ENCODE measurements at regions not wholly inside any gene's neighbourhood (a gene's known extent, or its start where the extent isn't known, plus 50 kb on each side); places are given as distances from the start of the nearest gene placed in this dataset.

- H3K79me2 ChIP-seq (replicated peaks; ENCODE audit: insufficient read depth, low read length), result no peaks in the 10 kb centered on the region
- no peaks in the 10 kb centered on the region for H4K20me1 ChIP-seq (ENCODE audit: insufficient read depth)
- no peak overlapping the region for H3K4me3 ChIP-seq (ENCODE audit: low read length)
- no peak overlapping the region for H3K9ac ChIP-seq (ENCODE audit: low read length)
- no peaks in the 10 kb centered on the region for H3K36me3 ChIP-seq (ENCODE audit: insufficient read depth, low read length)
- no peak overlapping the region for H2AFZ ChIP-seq (ENCODE audit: low read depth, low read length)
- no peaks in the 10 kb centered on the region for H3K9me3 ChIP-seq (ENCODE audit: low read length)
- no peak overlapping the region for H3K4me2 ChIP-seq (ENCODE audit: low read length)
- H3K9me2 ChIP-seq (ENCODE audit: insufficient read depth, low read length), result no peaks in the 10 kb centered on the region
- TF ChIP-seq EZH2 (IDR thresholded peaks at IDR 0.05; ENCODE audit: borderline replicate concordance, insufficient read depth, low read length, poor library complexity, severe bottlenecking) (no peak), REST (IDR thresholded peaks at IDR 0.05; ENCODE audit: borderline replicate concordance) (no peak), TAF1 (IDR thresholded peaks at IDR 0.05; ENCODE audit: low read depth) (no peak), EP300 (conservative IDR thresholded peaks at IDR 0.05; ENCODE audit: poor library complexity, severe bottlenecking) (no peak), RAD21 (conservative IDR thresholded peaks at IDR 0.05) (no peak), CTCF (IDR thresholded peaks at IDR 0.05; ENCODE audit: poor library complexity, severe bottlenecking) (no peak), MXI1 (conservative IDR thresholded peaks at IDR 0.05; ENCODE audit: poor library complexity, severe bottlenecking) (no peak), POLR2AphosphoS5 (IDR thresholded peaks at IDR 0.05) (no peak), SMC3 (conservative IDR thresholded peaks at IDR 0.05; ENCODE audit: poor library complexity) (no peak)
- no peak overlapping the region for H3K27ac ChIP-seq (ENCODE audit: low read length)
- H3K27me3 ChIP-seq (ENCODE audit: insufficient read depth, low read depth, low read length), result peaks cover 35% of the 10 kb centered on the region
- no peaks in the 10 kb centered on the region for H3F3A ChIP-seq (ENCODE audit: insufficient read depth, low read length, poor library complexity, severe bottlenecking)
Measured at GRCh38 chr5:154614595-154614994, 136.6 kb upstream of the HAND1 start.

- TF ChIP-seq POLR2AphosphoS5 (IDR thresholded peaks at IDR 0.05), result no peak
- no peak for TF ChIP-seq SMC3 (conservative IDR thresholded peaks at IDR 0.05; ENCODE audit: poor library complexity)
- no peak for TF ChIP-seq EP300 (conservative IDR thresholded peaks at IDR 0.05; ENCODE audit: poor library complexity, severe bottlenecking)
- TF ChIP-seq CTCF (IDR thresholded peaks at IDR 0.05; ENCODE audit: poor library complexity, severe bottlenecking), result no peak
- no peak for TF ChIP-seq TAF1 (IDR thresholded peaks at IDR 0.05; ENCODE audit: low read depth)
- TF ChIP-seq RAD21 (conservative IDR thresholded peaks at IDR 0.05), result no peak
- no peak for TF ChIP-seq MXI1 (conservative IDR thresholded peaks at IDR 0.05; ENCODE audit: poor library complexity, severe bottlenecking)
- TF ChIP-seq EZH2 (IDR thresholded peaks at IDR 0.05; ENCODE audit: borderline replicate concordance, insufficient read depth, low read length, poor library complexity, severe bottlenecking), result no peak
- no peak for TF ChIP-seq REST (IDR thresholded peaks at IDR 0.05; ENCODE audit: borderline replicate concordance)
- Histone ChIP-seq H3K4me3 (ENCODE audit: low read length) (no peak overlapping the region), H4K20me1 (ENCODE audit: insufficient read depth) (no peaks in the 10 kb centered on the region), H3K27me3 (ENCODE audit: insufficient read depth, low read depth, low read length) (peaks cover 39% of the 10 kb centered on the region), H2AFZ (ENCODE audit: low read depth, low read length) (no peak overlapping the region), H3K79me2 (replicated peaks; ENCODE audit: insufficient read depth, low read length) (no peaks in the 10 kb centered on the region), H3K4me2 (ENCODE audit: low read length) (no peak overlapping the region), H3K36me3 (ENCODE audit: insufficient read depth, low read length) (no peaks in the 10 kb centered on the region), H3K9me3 (ENCODE audit: low read length) (no peaks in the 10 kb centered on the region), H3F3A (ENCODE audit: insufficient read depth, low read length, poor library complexity, severe bottlenecking) (no peaks in the 10 kb centered on the region), H3K9ac (ENCODE audit: low read length) (no peak overlapping the region), H3K27ac (ENCODE audit: low read length) (no peak overlapping the region), H3K9me2 (ENCODE audit: insufficient read depth, low read length) (no peaks in the 10 kb centered on the region)
Measured at GRCh38 chr5:154614125-154614524, 136.1 kb upstream of the HAND1 start.
